ENCODE measurements at regions not wholly inside any gene's neighbourhood (a gene's known extent, or its start where the extent isn't known, plus 50 kb on each side); places are given as distances from the start of the nearest gene placed in this dataset.
"Not testable (repeated sequence)": the region's sequence is repeated elsewhere in the genome, so short reads cannot be mapped to it uniquely, and the experiment has no call there.

GRCh38 chr6:164098857-164099267, 684.3 kb downstream of the QKI start:
- no peak for DNase-seq

- DNase-seq, result no peak
Observed at GRCh38 chr6:164097551-164098398, 683.3 kb downstream of the QKI start.

- DNase-seq, result no peak
Observed at GRCh38 chr6:164097056-164097455, 682.5 kb downstream of the QKI start.

GRCh38 chr6:164095056-164095455, 680.5 kb downstream of the QKI start:
- DNase-seq, result no peak

- DNase-seq, result no peak
Observed at GRCh38 chr6:164087870-164088269, 673.4 kb downstream of the QKI start.

- no peak for DNase-seq
Observed at GRCh38 chr6:164087211-164087610, 672.7 kb downstream of the QKI start.

- no peak for DNase-seq
Observed at GRCh38 chr6:164086076-164086887, 671.8 kb downstream of the QKI start.

GRCh38 chr6:164085091-164086075, 670.9 kb downstream of the QKI start:
- DNase-seq, result no peak

GRCh38 chr6:164079275-164079600, 664.7 kb downstream of the QKI start:
- DNase-seq, result no peak

- no peak for DNase-seq
Observed at GRCh38 chr6:164078532-164079274, 664.2 kb downstream of the QKI start.

- not testable (repeated sequence) for DNase-seq
Observed at GRCh38 chr6:164076818-164077532, 662.5 kb downstream of the QKI start.

GRCh38 chr6:164075981-164076615, 661.6 kb downstream of the QKI start:
- DNase-seq, result no peak

GRCh38 chr6:164072240-164072666, 657.7 kb downstream of the QKI start:
- no peak for DNase-seq

GRCh38 chr6:164069350-164069990, 655.0 kb downstream of the QKI start:
- DNase-seq, result no peak

- DNase-seq, result no peak
Observed at GRCh38 chr6:164068527-164068926, 654.0 kb downstream of the QKI start.

- DNase-seq, result no peak
Observed at GRCh38 chr6:164066766-164067165, 652.2 kb downstream of the QKI start.

GRCh38 chr6:164066335-164066734, 651.8 kb downstream of the QKI start:
- DNase-seq, result no peak

GRCh38 chr6:164063346-164063745, 648.8 kb downstream of the QKI start:
- no peak for DNase-seq

- no peak for DNase-seq
Observed at GRCh38 chr6:164062872-164063271, 648.4 kb downstream of the QKI start.

- no peak for DNase-seq
Observed at GRCh38 chr6:164057876-164058275, 643.4 kb downstream of the QKI start.
